ENCODE measurements at regions not wholly inside any gene's neighbourhood (a gene's known extent, or its start where the extent isn't known, plus 50 kb on each side); places are given as distances from the start of the nearest gene placed in this dataset.
"Not testable (repeated sequence)": the region's sequence is repeated elsewhere in the genome, so short reads cannot be mapped to it uniquely, and the experiment has no call there.

GRCh38 chr4:64216741-64217140 is 192.5 kb downstream of the TECRL start:
- no peak for DNase-seq

- DNase-seq = no peak
These were observed 203.9 kb downstream of the TECRL start for GRCh38 chr4:64205376-64205775.

- DNase-seq = no peak
These were observed 209.2 kb downstream of the TECRL start for GRCh38 chr4:64200001-64200555.

GRCh38 chr4:64195582-64195981 is 213.7 kb downstream of the TECRL start:
- no peak for DNase-seq

- no peak for DNase-seq
These were observed 216.4 kb downstream of the TECRL start for GRCh38 chr4:64192731-64193412.

DNA sequence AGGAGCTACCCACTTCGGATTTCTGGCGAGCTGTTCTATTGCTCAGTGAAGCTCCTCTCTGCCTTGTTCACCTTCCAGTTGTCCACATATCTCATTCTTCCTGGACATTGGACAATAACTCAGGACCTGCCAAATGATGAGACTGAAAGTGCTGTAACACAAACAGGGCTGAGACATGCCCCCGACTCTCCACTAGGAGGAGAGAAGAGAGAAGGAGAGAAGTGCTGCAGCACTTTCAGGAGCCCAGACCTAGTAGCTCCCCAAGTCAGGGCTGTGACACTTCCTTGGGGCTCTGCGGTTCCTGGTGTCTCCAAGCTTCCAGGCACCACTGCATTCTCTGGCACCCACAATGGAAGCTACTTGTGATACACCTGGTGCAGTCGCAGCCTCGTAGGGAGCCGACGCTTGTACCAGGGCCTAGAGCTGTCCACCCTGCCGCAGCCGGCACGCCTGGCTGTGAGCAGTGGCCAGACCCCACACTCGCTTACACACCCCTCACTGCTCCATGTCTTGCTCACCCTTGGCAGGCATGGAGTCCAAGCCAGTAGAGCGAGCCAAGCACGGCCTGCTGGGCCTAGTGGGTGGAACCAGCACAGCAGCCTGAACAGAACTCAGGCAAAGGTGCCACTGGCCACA is 234.9 kb downstream of the TECRL start:
- no peak for DNase-seq

DNA sequence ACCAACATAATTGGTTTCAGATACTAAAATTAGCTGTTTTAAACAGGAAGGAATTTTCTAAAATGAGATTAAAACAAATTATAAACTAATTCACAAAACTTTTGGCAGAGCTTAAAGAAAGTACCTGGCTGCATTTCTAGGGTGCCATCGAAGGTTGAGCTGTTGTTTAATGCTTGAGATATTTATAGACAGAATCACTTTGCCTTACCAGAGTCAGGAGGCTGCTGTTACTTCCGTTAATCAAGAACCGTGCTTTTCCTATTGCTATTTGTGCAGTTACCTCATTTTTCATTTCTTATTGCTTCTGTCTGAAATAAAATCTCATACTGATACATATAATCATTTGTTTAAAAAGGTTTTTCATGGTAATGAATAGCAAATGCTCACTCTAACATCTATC is 242.9 kb downstream of the TECRL start:
- no peak for DNase-seq

DNA sequence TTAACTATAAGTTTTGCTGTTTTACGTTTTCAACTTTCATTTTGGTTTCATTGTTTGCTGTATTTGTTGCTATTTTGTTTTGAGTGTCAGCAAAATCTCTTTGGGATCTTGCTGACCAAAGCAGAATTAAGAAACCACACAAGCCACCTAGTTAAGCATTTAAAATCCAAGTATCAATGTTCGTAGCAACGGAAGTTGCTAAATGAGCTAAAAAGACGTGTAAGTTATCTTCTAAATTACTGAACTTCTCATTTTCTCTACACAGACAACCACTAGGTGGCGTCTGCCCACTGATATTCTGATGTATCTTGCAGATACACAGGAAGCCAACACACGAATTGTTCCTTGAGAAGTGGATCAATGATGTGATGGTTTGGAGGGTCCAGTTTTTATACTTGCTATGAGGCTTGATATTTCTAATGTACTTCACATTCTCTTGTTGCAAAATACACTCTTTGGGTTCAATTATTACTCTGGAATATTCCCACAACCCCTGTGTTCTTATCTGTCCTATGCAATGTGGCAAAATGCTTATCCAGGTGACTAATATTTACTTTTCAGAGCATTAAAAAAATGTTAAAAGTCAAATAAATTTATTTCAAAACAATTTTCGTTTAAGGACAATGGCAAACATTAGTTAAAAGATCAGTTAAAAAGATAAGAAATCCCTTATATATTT is 250.5 kb downstream of the TECRL start:
- peak in 1 of 2 experiments; percentile 31 for DNase-seq

GRCh38 chr4:64157397-64157796 is 251.9 kb downstream of the TECRL start:
- no peak for DNase-seq

DNA sequence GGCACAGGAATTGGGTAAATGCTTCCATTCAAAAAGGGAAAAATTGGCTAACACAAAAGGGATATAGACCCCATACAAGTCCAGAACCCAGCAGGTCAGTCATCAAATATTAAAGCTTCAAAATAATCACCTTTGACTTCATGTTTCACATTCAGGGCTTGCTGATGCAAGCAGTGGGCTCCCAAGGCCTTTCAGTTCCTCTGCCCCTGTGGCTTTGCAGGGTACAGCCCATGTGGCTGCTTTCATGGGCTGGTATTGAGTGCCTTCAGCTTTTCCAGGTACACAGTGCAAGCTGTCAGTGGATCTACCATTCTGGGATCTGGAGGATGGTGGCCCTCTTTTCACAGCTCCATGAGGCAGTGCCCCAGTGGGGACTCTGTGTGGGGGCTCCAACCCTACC is 253.0 kb downstream of the TECRL start:
- DNase-seq = no peak

DNA sequence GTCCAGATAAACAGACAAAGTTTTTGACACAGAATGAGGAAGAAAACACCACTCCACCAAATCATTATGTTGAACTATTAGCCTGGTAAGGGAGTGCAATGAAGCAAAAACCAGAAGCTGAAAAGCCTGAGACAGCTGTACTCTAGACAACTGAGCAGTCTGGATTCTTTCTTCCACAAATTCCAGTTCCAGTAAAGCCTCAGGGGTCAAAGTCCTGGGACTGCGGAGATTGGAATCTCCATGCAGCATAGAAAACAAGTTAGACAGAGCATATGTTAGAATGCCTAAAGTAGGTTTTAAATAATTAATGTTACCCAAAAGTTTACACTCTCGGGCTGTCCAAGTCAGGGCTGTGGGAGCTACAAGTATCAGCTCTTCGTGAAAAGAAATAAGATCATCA is 263.2 kb downstream of the TECRL start:
- DNase-seq = no peak

GRCh38 chr4:64144994-64145393 is 264.3 kb downstream of the TECRL start:
- DNase-seq = no peak

DNA sequence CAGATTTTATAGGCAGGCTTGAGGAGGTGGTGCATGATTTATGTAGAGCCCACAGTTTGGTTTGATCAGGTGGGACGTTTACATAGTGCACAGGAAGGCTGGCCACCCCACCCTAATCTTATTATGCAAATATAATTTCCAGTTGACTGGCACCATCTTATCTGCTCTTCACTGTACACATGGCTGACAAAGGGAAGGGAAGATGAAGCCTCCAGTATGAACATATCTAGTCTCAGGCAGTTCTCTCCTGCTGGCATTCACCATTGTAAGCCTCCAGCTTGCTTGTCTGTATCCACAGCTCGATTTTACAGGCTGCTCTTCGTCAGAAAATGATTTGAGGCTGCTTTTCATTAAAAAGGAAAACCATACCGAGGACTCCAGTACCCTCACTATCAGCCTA is 278.3 kb downstream of the TECRL start:
- no peak for DNase-seq

DNA sequence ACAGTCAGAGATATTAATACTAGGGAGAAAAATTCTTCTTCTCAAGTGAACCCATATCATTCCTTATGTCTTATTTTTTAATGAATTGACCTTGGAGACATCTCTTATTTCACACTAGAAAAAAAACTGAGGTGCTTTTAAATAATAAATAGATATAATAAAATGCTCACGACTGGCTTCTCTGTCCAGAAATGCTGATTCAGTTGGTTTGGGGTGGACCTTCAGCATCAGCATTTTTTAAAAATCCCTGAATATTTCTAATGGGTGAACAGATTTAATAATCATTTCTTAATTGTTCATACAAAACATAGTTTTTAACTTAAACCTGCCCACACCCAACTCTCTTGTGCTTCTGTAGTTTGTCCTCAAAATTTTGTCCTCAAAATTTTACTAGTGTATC is 283.9 kb downstream of the TECRL start:
- no peak for DNase-seq

DNA sequence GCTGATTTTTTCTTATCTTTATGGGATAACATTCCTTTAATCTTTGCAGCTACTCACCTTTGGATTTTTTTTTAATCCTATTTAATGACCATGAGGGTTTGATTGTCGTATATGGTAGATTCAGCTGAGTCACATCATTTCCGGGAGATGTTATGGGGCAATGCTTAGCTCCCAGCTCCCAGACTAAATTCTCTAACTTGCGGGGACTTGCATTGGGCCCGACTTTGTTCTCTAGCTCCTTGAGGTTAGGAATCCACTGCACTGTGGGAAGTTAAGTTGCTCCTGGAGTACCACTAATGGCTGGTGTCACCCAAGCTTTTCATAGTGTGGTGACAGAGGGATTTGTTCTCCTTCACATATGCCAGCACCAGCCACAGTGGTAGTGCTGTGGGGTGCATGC is 287.4 kb downstream of the TECRL start:
- no peak for DNase-seq

DNA sequence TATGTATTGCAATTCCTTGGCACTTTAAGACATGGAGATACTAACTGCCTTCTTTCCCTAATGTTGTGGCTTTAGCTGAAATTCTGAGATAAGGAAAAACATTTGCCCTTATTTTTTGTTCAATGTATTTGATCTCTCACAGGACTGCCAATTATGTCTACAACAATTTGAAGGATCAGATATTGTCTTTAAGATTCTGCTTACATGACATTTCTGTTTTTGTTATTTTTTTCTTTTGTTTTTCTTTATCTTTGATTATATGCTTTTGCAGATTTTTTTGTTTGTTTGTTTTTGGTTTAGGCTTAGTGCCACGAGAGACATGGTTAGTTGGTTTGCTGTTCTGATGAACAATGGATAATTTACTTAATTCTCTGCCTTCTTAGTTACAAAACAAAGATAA is 303.3 kb downstream of the TECRL start:
- no peak for DNase-seq

DNA sequence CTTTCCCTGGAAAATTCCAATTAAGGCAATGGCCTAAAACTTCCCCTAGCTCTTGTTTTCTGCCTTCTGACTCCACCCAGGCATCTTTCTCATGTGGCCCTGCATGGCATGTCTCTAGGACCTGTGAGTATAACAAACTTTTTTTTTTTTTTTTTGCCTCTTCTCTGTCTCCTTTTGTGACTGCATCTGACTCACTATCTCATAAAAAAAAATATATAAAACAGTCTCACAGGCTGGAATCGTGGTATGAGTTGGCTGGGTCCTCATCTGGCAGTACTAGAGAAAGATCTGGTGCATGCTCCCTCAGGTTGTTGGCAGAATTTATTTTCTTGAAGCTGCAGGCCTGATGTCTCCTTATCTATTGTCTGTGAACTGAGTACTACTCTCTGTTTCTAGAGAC is 313.9 kb downstream of the TECRL start:
- DNase-seq = no peak

GRCh38 chr4:64079316-64079715 is 329.9 kb downstream of the TECRL start:
- DNase-seq = no peak

DNA sequence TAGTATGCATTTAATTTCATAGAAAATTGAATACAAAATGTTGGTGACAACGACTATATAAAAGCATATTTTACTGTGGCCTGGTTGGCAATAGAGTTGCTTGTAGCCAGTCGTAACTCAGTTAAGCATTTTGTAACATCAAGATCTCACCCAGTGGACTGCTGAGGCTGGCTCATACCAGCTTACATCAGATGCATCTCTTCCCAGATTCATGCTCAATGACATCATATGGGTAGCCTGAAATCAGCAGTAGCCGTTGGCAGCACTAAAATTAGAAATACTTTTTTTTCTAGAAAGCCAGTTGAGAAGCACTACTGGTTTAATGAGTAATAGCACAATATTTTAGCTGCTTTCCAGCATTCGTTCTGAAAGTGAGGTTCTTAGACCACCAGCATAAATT is 341.2 kb downstream of the TECRL start:
- DNase-seq = no peak

DNA sequence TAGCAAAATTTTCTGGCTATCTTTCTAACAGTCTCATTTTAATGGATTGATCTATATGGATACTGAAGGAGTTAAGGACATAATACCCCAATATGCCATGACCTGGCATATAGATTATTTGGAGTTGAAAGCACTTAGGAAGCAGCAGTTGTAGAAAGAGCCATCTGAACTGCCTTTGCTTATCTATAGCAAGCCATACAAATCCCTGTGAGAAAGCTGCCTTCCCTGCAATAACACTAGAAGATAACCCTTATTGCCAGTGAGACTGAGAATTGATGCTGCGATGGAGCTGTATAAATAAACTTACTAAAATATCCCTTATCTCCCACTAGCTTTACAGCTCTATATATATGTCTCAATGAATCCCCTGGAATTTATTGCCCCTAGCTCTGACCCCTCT is 346.3 kb downstream of the TECRL start:
- DNase-seq = no peak

DNA sequence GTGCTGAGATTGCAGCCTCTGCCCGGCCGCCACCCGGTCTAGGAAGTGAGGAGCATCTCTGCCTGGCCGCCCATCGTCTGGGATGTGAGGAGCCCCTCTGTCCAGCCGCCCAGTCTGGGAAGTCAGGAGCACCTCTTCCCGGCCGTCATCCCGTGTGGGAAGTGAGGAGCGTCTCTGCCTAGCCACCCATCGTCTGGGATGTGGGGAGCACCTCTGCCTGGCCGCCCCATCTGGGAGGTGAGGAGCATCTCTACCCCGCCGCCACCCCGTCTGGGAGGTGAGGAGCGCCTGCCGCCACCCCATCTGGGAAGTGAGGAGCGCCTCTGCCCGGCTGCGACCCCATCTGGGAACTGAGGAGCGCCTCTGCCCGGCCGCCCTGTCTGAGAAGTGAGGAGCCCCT is 372.2 kb downstream of the TECRL start:
- not testable (repeated sequence) for DNase-seq

DNA sequence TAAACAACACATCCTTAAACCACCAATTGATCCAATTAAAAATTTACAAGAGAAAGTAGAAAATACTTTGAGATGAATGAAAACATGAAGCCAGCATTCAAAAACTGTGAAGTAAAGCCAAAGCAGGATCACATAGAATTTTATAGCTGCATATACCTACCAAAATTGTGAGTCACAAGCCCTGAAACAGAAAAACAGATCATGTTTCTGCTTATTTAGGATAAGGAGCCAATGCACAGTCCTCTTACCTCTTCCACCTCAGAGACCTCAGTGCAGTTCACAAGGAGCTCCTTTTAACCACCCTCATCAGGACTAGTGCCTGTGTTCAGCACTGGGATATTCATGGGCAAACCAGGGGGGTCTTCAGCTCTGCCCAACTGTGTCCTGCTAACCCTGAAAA is 386.7 kb downstream of the TECRL start:
- DNase-seq = no peak

DNA sequence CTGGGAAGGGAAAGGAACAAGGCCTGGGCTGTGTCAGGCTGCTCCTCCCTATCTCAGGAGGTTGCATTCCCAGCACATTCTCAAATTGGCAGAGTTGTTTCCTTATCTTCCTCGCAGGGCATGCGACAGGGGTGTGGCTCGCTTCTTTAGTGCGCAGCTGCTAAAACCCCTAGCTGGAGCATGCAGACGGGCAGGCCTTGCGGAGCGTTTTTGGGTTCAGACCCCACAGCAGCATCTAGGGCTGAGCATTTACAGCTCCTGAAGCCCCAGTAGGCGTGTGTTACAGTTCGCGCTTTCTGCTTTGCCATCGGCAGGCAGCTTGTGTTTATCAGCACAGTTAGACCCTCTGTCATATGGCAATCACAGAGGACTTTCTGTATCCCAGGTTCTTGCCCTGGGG is 392.4 kb downstream of the TECRL start:
- DNase-seq = no peak

GRCh38 chr4:64014647-64015046 is 394.6 kb downstream of the TECRL start:
- DNase-seq = no peak
